ENCODE measurements at regions not wholly inside any gene's neighbourhood (a gene's known extent, or its start where the extent isn't known, plus 50 kb on each side); places are given as distances from the start of the nearest gene placed in this dataset.

GRCh38 chr5:58072300-58072965 lies 387.5 kb downstream of the PLK2 start:
- no peak overlapping the region for H3K9ac ChIP-seq (ENCODE audit: low read depth, low read length)
- no peak overlapping the region for H3K27ac ChIP-seq (ENCODE audit: low read length)
- no peaks in the 10 kb centered on the region for H3K27me3 ChIP-seq (ENCODE audit: insufficient read depth, low read length)
- no peaks in the 10 kb centered on the region for H3K9me3 ChIP-seq (ENCODE audit: insufficient read depth, low read depth, low read length)
- no peak overlapping the region for H3K4me3 ChIP-seq (ENCODE audit: low read length)
- peaks cover 17% of the 10 kb centered on the region; the same call in 1 of the 2 replicates for H3K4me1 ChIP-seq (ENCODE audit: insufficient read depth, low read length)
- H3K36me3 ChIP-seq (ENCODE audit: insufficient read depth, low read depth, low read length), result no peaks in the 10 kb centered on the region

- Histone ChIP-seq H3K27me3 (ENCODE audit: insufficient read depth, low read length) (no peaks in the 10 kb centered on the region), H3K4me1 (ENCODE audit: insufficient read depth, low read length) (peaks cover 15% of the 10 kb centered on the region; the same call in 1 of the 2 replicates), H3K36me3 (ENCODE audit: insufficient read depth, low read depth, low read length) (no peaks in the 10 kb centered on the region), H3K9ac (ENCODE audit: low read depth, low read length) (no peak overlapping the region), H3K4me3 (ENCODE audit: low read length) (no peak overlapping the region), H3K9me3 (ENCODE audit: insufficient read depth, low read depth, low read length) (no peaks in the 10 kb centered on the region), H3K27ac (ENCODE audit: low read length) (no peak overlapping the region)
These were observed 388.3 kb downstream of the PLK2 start for GRCh38 chr5:58071566-58071965.

DNA sequence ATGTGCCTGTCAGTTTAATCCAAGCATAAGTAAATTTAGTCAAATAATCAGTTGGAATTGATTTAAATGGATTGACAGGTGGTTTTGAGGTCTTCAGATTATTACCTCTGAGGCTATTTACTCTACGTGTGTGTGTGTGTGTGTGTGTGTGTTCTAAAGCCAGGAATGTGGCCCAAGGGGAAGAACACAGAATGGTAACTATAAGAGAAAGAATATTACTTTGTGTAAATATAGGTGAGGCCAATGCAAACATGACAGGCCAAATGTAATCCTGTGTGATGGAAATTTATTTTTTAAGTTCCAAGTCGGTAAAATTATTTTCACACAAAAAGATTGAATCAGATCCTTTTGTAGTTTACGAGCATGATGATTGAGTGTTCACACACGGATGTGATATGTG lies 390.0 kb downstream of the PLK2 start:
- Histone ChIP-seq H3K27ac (ENCODE audit: low read length) (no peak overlapping the region), H3K27me3 (ENCODE audit: insufficient read depth, low read length) (no peaks in the 10 kb centered on the region), H3K4me3 (ENCODE audit: low read length) (no peak overlapping the region), H3K9me3 (ENCODE audit: insufficient read depth, low read depth, low read length) (no peaks in the 10 kb centered on the region), H3K4me1 (ENCODE audit: insufficient read depth, low read length) (peaks cover 16% of the 10 kb centered on the region), H3K9ac (ENCODE audit: low read depth, low read length) (no peak overlapping the region), H3K36me3 (ENCODE audit: insufficient read depth, low read depth, low read length) (no peaks in the 10 kb centered on the region)

DNA sequence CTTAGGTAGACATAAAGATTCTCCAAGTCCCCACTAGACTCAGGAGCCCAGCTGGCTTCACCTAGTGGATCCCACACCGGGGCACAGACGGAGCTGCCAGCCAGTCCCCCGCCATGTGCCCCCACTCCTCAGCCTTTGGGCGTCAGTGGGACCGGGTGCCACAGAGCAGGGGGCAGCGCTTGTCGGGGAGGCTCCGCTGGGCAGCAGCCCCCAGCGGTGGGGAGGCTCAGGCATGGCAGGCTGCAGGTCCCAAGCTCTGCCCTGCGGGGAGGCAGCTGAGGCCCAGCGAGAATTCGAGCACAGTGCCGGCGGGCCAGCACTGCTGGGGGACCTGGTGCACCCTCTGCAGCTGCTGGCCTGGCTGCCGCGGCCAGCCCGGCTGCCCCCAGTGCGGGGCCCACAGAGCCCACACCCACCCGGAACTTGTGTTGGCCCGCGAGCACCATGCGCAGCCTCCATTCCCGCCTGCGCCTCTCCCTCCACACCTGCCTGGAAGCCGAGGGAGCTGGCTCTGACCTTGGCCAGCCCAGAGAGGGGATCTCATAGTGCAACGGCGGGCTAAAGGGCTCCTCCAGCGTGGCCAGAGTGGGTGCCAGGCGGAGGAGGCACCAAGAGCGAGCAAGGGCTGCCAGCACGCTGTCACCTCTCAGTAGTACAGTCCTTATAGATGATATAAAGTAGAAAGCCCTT lies 390.7 kb downstream of the PLK2 start:
- no peaks in the 10 kb centered on the region for H3K9me3 ChIP-seq (ENCODE audit: insufficient read depth, low read depth, low read length)

GRCh38 chr5:58066557-58066956 lies 393.3 kb downstream of the PLK2 start:
- no peak overlapping the region for H3K27ac ChIP-seq (ENCODE audit: low read length)
- peaks cover 8% of the 10 kb centered on the region for H3K4me1 ChIP-seq (ENCODE audit: insufficient read depth, low read length)
- H3K9me3 ChIP-seq (ENCODE audit: insufficient read depth, low read depth, low read length), result no peaks in the 10 kb centered on the region
- H3K27me3 ChIP-seq (ENCODE audit: insufficient read depth, low read length), result no peaks in the 10 kb centered on the region
- H3K36me3 ChIP-seq (ENCODE audit: insufficient read depth, low read depth, low read length), result no peaks in the 10 kb centered on the region
- no peak overlapping the region for H3K9ac ChIP-seq (ENCODE audit: low read depth, low read length)
- H3K4me3 ChIP-seq (ENCODE audit: low read length), result no peak overlapping the region

More for the DNA sequence above, 390.7 kb downstream of the PLK2 start:
- Histone ChIP-seq H3K4me1 (ENCODE audit: insufficient read depth, low read length) (peaks cover 18% of the 10 kb centered on the region), H3K27me3 (ENCODE audit: insufficient read depth, low read length) (no peaks in the 10 kb centered on the region), H3K36me3 (ENCODE audit: insufficient read depth, low read depth, low read length) (no peaks in the 10 kb centered on the region), H3K4me3 (ENCODE audit: low read length) (no peak overlapping the region), H3K27ac (ENCODE audit: low read length) (no peak overlapping the region), H3K9ac (ENCODE audit: low read depth, low read length) (no peak overlapping the region)

GRCh38 chr5:58066076-58066475 lies 393.8 kb downstream of the PLK2 start:
- no peak overlapping the region for H3K9ac ChIP-seq (ENCODE audit: low read depth, low read length)
- H3K9me3 ChIP-seq (ENCODE audit: insufficient read depth, low read depth, low read length), result no peaks in the 10 kb centered on the region
- no peak overlapping the region for H3K4me3 ChIP-seq (ENCODE audit: low read length)
- peaks cover 3% of the 10 kb centered on the region for H3K4me1 ChIP-seq (ENCODE audit: insufficient read depth, low read length)
- H3K27me3 ChIP-seq (ENCODE audit: insufficient read depth, low read length), result no peaks in the 10 kb centered on the region
- no peak overlapping the region for H3K27ac ChIP-seq (ENCODE audit: low read length)
- H3K36me3 ChIP-seq (ENCODE audit: insufficient read depth, low read depth, low read length), result no peaks in the 10 kb centered on the region

DNA sequence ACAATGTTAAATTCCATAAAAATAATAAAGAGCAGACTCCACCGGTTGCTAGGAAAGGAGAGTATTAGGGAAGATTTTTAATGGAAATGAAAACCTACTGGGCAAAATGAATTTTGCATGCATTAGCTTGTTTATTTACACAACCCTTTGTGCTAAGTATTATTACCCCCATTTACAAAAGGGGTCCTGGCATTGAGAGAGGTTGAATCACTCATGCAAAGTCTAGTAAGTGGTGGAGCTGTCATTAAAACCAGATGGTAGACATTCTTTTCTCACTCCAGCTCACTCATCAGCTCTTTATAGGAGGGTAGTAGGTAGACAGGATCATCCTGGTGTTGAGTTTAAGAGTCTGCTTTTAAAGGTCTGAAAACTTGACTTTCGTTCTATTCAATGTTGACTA lies 395.1 kb downstream of the PLK2 start:
- Histone ChIP-seq H3K9ac (ENCODE audit: low read depth, low read length) (no peak overlapping the region), H3K4me3 (ENCODE audit: low read length) (no peak overlapping the region), H3K27me3 (ENCODE audit: insufficient read depth, low read length) (no peaks in the 10 kb centered on the region), H3K27ac (ENCODE audit: low read length) (no peak overlapping the region), H3K9me3 (ENCODE audit: insufficient read depth, low read depth, low read length) (no peaks in the 10 kb centered on the region), H3K36me3 (ENCODE audit: insufficient read depth, low read depth, low read length) (no peaks in the 10 kb centered on the region), H3K4me1 (ENCODE audit: insufficient read depth, low read length) (peaks cover 3% of the 10 kb centered on the region; the same call in 1 of the 2 replicates)

GRCh38 chr5:58060996-58061395 lies 398.9 kb downstream of the PLK2 start:
- Histone ChIP-seq H3K9me3 (ENCODE audit: insufficient read depth, low read depth, low read length) (no peaks in the 10 kb centered on the region), H3K4me1 (ENCODE audit: insufficient read depth, low read length) (peaks cover 3% of the 10 kb centered on the region; the same call in 1 of the 2 replicates), H3K9ac (ENCODE audit: low read depth, low read length) (no peak overlapping the region), H3K27ac (ENCODE audit: low read length) (no peak overlapping the region), H3K27me3 (ENCODE audit: insufficient read depth, low read length) (no peaks in the 10 kb centered on the region), H3K4me3 (ENCODE audit: low read length) (no peak overlapping the region), H3K36me3 (ENCODE audit: insufficient read depth, low read depth, low read length) (no peaks in the 10 kb centered on the region)

GRCh38 chr5:58057324-58057723 lies 402.6 kb downstream of the PLK2 start:
- Histone ChIP-seq H3K9me3 (ENCODE audit: insufficient read depth, low read depth, low read length) (no peaks in the 10 kb centered on the region), H3K9ac (ENCODE audit: low read depth, low read length) (no peak overlapping the region), H3K27ac (ENCODE audit: low read length) (no peak overlapping the region), H3K4me1 (ENCODE audit: insufficient read depth, low read length) (no peaks in the 10 kb centered on the region), H3K36me3 (ENCODE audit: insufficient read depth, low read depth, low read length) (no peaks in the 10 kb centered on the region), H3K27me3 (ENCODE audit: insufficient read depth, low read length) (no peaks in the 10 kb centered on the region), H3K4me3 (ENCODE audit: low read length) (no peak overlapping the region)

DNA sequence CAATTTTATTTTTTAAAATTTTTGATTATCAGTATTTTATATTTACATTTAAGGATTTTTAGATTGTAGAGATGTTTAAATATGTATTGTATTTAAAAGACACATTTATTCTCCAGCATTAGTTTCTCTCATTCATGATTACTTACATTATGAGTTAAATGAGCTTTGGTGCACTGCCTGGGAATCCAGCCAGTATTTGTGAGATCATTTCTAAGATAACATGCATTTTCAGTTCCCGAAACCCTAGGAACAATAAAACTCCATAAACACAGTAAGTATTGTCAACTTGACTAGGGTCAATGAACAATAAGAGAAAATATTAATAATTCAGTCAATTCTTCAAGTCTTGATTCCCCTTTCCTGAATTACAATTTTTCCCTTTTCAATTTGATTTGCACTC lies 403.3 kb downstream of the PLK2 start:
- Histone ChIP-seq H3K27me3 (ENCODE audit: insufficient read depth, low read length) (no peaks in the 10 kb centered on the region), H3K9me3 (ENCODE audit: insufficient read depth, low read depth, low read length) (no peaks in the 10 kb centered on the region), H3K36me3 (ENCODE audit: insufficient read depth, low read depth, low read length) (no peaks in the 10 kb centered on the region), H3K4me1 (ENCODE audit: insufficient read depth, low read length) (no peaks in the 10 kb centered on the region), H3K27ac (ENCODE audit: low read length) (no peak overlapping the region), H3K9ac (ENCODE audit: low read depth, low read length) (no peak overlapping the region), H3K4me3 (ENCODE audit: low read length) (no peak overlapping the region)

- H3K27ac ChIP-seq (ENCODE audit: low read length), result no peak overlapping the region
- H3K9ac ChIP-seq (ENCODE audit: low read depth, low read length), result no peak overlapping the region
- no peaks in the 10 kb centered on the region for H3K27me3 ChIP-seq (ENCODE audit: insufficient read depth, low read length)
- H3K4me3 ChIP-seq (ENCODE audit: low read length), result no peak overlapping the region
- no peaks in the 10 kb centered on the region for H3K9me3 ChIP-seq (ENCODE audit: insufficient read depth, low read depth, low read length)
- no peaks in the 10 kb centered on the region for H3K36me3 ChIP-seq (ENCODE audit: insufficient read depth, low read depth, low read length)
- no peaks in the 10 kb centered on the region for H3K4me1 ChIP-seq (ENCODE audit: insufficient read depth, low read length)
These were observed 405.9 kb downstream of the PLK2 start for GRCh38 chr5:58054018-58054417.

GRCh38 chr5:58048954-58049353 lies 410.9 kb downstream of the PLK2 start:
- no peaks in the 10 kb centered on the region for H3K27me3 ChIP-seq (ENCODE audit: insufficient read depth, low read length)
- no peaks in the 10 kb centered on the region for H3K36me3 ChIP-seq (ENCODE audit: insufficient read depth, low read depth, low read length)
- no peaks in the 10 kb centered on the region for H3K9me3 ChIP-seq (ENCODE audit: insufficient read depth, low read depth, low read length)
- H3K27ac ChIP-seq (ENCODE audit: low read length), result no peak overlapping the region
- H3K9ac ChIP-seq (ENCODE audit: low read depth, low read length), result no peak overlapping the region
- H3K4me3 ChIP-seq (ENCODE audit: low read length), result no peak overlapping the region
- H3K4me1 ChIP-seq (ENCODE audit: insufficient read depth, low read length), result no peaks in the 10 kb centered on the region
